A549 (cell line): ENCODE measurements at regions not wholly inside any gene's neighbourhood (a gene's known extent, or its start where the extent isn't known, plus 50 kb on each side); places are given as distances from the start of the nearest gene placed in this dataset.

ENCODE experiments used
- ATAC-seq, 2 experiments: fragments of 200-7000 bp in 1 of 2; fragments of >200 bp in 1 of 2; cut with Nextera tagmentation in 1 of 2; cut with Tn5 transposase in 1 of 2; 3 replicates each; pipeline versions ENCODE4 v1.8.0 to v1.9.1; 2018 to 2020; ENCODE audit warnings: mild to moderate bottlenecking in 1 of 2, moderate library complexity in 1 of 2
- CTCF ChIA-PET: fragments of 300-600 bp; sonication (Branson Sonifier 250); formaldehyde crosslinking; extraction: SDS; loops from one replicate; lab custom pipeline; 2021; ENCODE audit warnings: antibody characterized with exemption, inconsistent platforms; lab: Yijun Ruan, JAX
- POLR2A ChIA-PET: fragments of 350-600 bp; formaldehyde crosslinking; extraction: SDS; loops from one replicate; lab custom pipeline; 2021; ENCODE audit warnings: antibody characterized with exemption, inconsistent platforms; lab: Yijun Ruan, JAX
- DNase-seq, 2 experiments: peaks; one replicate each; pipeline versions ENCODE4 v3.0.0 to v3.0.0-alpha.2; 2011 to 2016; ENCODE audit warnings: low read depth in 1 of 2, low spot score in 1 of 2
- FAIRE-seq: peaks from 2 replicates; lab custom pipeline; 2011; peaks lifted over from hg19 to GRCh38; lab: Jason Lieb, UNC
- H3K27ac ChIP-seq, 2 experiments: fragments of >200 bp; sonication (Bioruptor Twin); formaldehyde crosslinking; 3 replicates each; pipeline ENCODE4 v1.5.1; 2016 to 2017
- H3K4me1 ChIP-seq: fragments of >200 bp; sonication (Bioruptor Twin); formaldehyde crosslinking; 3 replicates; pipeline ENCODE4 v1.6.1; 2016
- H3K4me2 ChIP-seq: fragments of >200 bp; sonication (Bioruptor Twin); formaldehyde crosslinking; 3 replicates; pipeline ENCODE4 v1.6.1; 2016
- H3K4me3 ChIP-seq: fragments of >200 bp; sonication (Bioruptor Twin); formaldehyde crosslinking; 3 replicates; pipeline ENCODE4 v1.5.1; 2016
- H3K9me3 ChIP-seq: fragments of >200 bp; sonication (Bioruptor Twin); formaldehyde crosslinking; 3 replicates; pipeline ENCODE4 v1.6.1; 2016
- BHLHE40 ChIP-seq: IDR thresholded peaks from 2 replicates; pipeline ENCODE4 v1.6.1; 2012; ENCODE audit warnings: low read depth, low read length, inconsistent platforms
- CBX2 ChIP-seq: fragments of 200-600 bp; sonication (generic); IDR thresholded peaks from 2 replicates; pipeline ENCODE4 v1.6.1; 2016; ENCODE audit warnings: low read depth, mild to moderate bottlenecking, borderline replicate concordance
- CHD2 ChIP-seq: fragments of 150-350 bp; IDR thresholded peaks from 2 replicates; pipeline ENCODE4 v1.6.1; 2014; ENCODE audit warnings: low read length; ENCODE audit not compliant: partially characterized antibody
- CTCF ChIP-seq: fragments of >200 bp; sonication (Bioruptor Twin); formaldehyde crosslinking; IDR thresholded peaks from 3 replicates; pipeline ENCODE4 v1.5.1; 2016
- EHF ChIP-seq: fragments of 250-450 bp; sonication (Bioruptor Pico); IDR thresholded peaks from 2 replicates; pipeline ENCODE4 v1.5.0; 2020; ENCODE audit warnings: mild to moderate bottlenecking
- EHMT2 ChIP-seq: fragments of 200-600 bp; sonication (generic); IDR thresholded peaks from 2 replicates; pipeline ENCODE4 v1.6.1; 2016; ENCODE audit warnings: antibody characterized with exemption, low read depth, mild to moderate bottlenecking, moderate library complexity
- EP300 ChIP-seq, 2 experiments: fragments of >200 bp; sonication (Bioruptor Twin); formaldehyde crosslinking; IDR thresholded peaks; 2 replicates in 1 of 2; 3 replicates in 1 of 2; pipeline ENCODE4 v1.6.1; 2016 to 2017
- ESRRA ChIP-seq: fragments of 150-350 bp; IDR thresholded peaks from 2 replicates; pipeline ENCODE4 v1.6.1; 2014; ENCODE audit warnings: mild to moderate bottlenecking, low read length, borderline replicate concordance
- FOSB ChIP-seq: fragments of 250-450 bp; sonication (Bioruptor Pico); IDR thresholded peaks from 2 replicates; pipeline ENCODE4 v1.5.0; 2020; ENCODE audit warnings: mild to moderate bottlenecking, moderate library complexity
- FOXS1 ChIP-seq: fragments of 250-450 bp; sonication (Bioruptor Pico); IDR thresholded peaks from 2 replicates; pipeline ENCODE4 v1.5.0; 2020; ENCODE audit warnings: mild to moderate bottlenecking, moderate library complexity
- GATA3 ChIP-seq: IDR thresholded peaks from 2 replicates; pipeline ENCODE4 v1.6.1; 2012; ENCODE audit warnings: borderline replicate concordance
- HDAC2 ChIP-seq: fragments of 200-600 bp; sonication (generic); IDR thresholded peaks from 2 replicates; pipeline ENCODE4 v1.6.1; 2016
- HES2 ChIP-seq: fragments of >200 bp; sonication (Bioruptor Twin); formaldehyde crosslinking; IDR thresholded peaks from 2 replicates; pipeline ENCODE4 v1.6.1; 2016
- HMGXB4 ChIP-seq: fragments of 250-450 bp; sonication (Bioruptor Pico); IDR thresholded peaks from 2 replicates; pipeline ENCODE4 v1.5.0; 2021; ENCODE audit warnings: mild to moderate bottlenecking, moderate library complexity, borderline replicate concordance
- HOXB13 ChIP-seq: fragments of 250-450 bp; sonication (Bioruptor Pico); IDR thresholded peaks from 2 replicates; pipeline ENCODE4 v1.5.0; 2020; ENCODE audit warnings: low read depth, mild to moderate bottlenecking, moderate library complexity
- KDM5A ChIP-seq: fragments of 200-600 bp; sonication (generic); IDR thresholded peaks from 2 replicates; pipeline ENCODE4 v1.6.1; 2016; ENCODE audit warnings: antibody characterized with exemption, mild to moderate bottlenecking
- MYC ChIP-seq: IDR thresholded peaks from 2 replicates; pipeline ENCODE4 v1.6.1; 2012; ENCODE audit warnings: mild to moderate bottlenecking, inconsistent platforms, low read length, improper control_type of control experiment, borderline replicate concordance
- NR3C1 ChIP-seq: fragments of >200 bp; sonication (Bioruptor Twin); formaldehyde crosslinking; IDR thresholded peaks from 3 replicates; pipeline ENCODE4 v1.6.1; 2017
- PBX3 ChIP-seq: IDR thresholded peaks from 2 replicates; pipeline ENCODE4 v1.6.1; 2012
- RAD21 ChIP-seq, 2 experiments: fragments of >200 bp in 1 of 2; sonication (Bioruptor Twin) in 1 of 2; formaldehyde crosslinking in 1 of 2; IDR thresholded peaks in 1 of 2; conservative IDR thresholded peaks in 1 of 2; 2 replicates in 1 of 2; 3 replicates in 1 of 2; pipeline ENCODE4 v1.6.1; 2012 to 2018; ENCODE audit warnings: inconsistent platforms in 1 of 2
- RCOR1 ChIP-seq: fragments of 150-350 bp; IDR thresholded peaks from 2 replicates; pipeline ENCODE4 v1.6.1; 2014; ENCODE audit warnings: antibody characterized with exemption, low read length, low read depth
- RNF2 ChIP-seq: fragments of 200-600 bp; sonication (generic); IDR thresholded peaks from 2 replicates; pipeline ENCODE4 v1.6.1; 2016; ENCODE audit warnings: low read depth, mild to moderate bottlenecking, antibody characterized with exemption, moderate library complexity, borderline replicate concordance
- ZNF302 ChIP-seq: fragments of 250-450 bp; sonication (Bioruptor Pico); IDR thresholded peaks from 2 replicates; pipeline ENCODE4 v1.9.0; 2021; ENCODE audit warnings: inconsistent platforms, mild to moderate bottlenecking, moderate library complexity
- ZSCAN20 ChIP-seq: fragments of 250-450 bp; sonication (Bioruptor Pico); IDR thresholded peaks from 2 replicates; pipeline ENCODE4 v1.8.0; 2022; ENCODE audit warnings: mild to moderate bottlenecking, moderate library complexity
- WGBS: methylation state at CpG from one replicate; pipeline ENCODE4 v1.1.6; 2017; ENCODE audit errors: missing lambda C conversion rate; 5-methylcytosine and 5-hydroxymethylcytosine counted together
- TF ChIP-seq, protein P1 (sequence below): fragments of 250-450 bp; sonication (Bioruptor Pico); IDR thresholded peaks from 2 replicates; pipeline ENCODE4 v1.5.0; 2020; ENCODE audit warnings: low read depth, mild to moderate bottlenecking, moderate library complexity
- TF ChIP-seq, protein P2 (sequence below): IDR thresholded peaks from 2 replicates; pipeline ENCODE4 v1.6.1; 2012; ENCODE audit warnings: low read depth, borderline replicate concordance
- TF ChIP-seq, protein P3 (sequence below): fragments of 450-650 bp; IDR thresholded peaks from 2 replicates; pipeline ENCODE4 v1.6.1; 2014; ENCODE audit warnings: antibody characterized with exemption

- CTCF ChIA-PET: no interaction called here
- FAIRE-seq: peak; percentile 61
- no peak for TF ChIP-seq HES2
- TF ChIP-seq RNF2: no peak
- TF ChIP-seq CHD2: no peak
- TF ChIP-seq, protein P1, sequence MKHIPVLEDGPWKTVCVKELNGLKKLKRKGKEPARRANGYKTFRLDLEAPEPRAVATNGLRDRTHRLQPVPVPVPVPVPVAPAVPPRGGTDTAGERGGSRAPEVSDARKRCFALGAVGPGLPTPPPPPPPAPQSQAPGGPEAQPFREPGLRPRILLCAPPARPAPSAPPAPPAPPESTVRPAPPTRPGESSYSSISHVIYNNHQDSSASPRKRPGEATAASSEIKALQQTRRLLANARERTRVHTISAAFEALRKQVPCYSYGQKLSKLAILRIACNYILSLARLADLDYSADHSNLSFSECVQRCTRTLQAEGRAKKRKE (CRISPR knock-in tag): no peak
- no peak for TF ChIP-seq GATA3
- no peak for TF ChIP-seq HOXB13 (CRISPR knock-in tag)
- no peak for TF ChIP-seq CBX2
- TF ChIP-seq HDAC2: no peak
- no peak for TF ChIP-seq PBX3
- TF ChIP-seq EP300 (IDR thresholded peaks at IDR 0.05): no peak
- TF ChIP-seq RCOR1: no peak
- no peak for TF ChIP-seq EHMT2
- no peak for TF ChIP-seq KDM5A
- no peak for TF ChIP-seq ZNF302 (CRISPR knock-in tag)
- no peak for TF ChIP-seq EHF (CRISPR knock-in tag)
- TF ChIP-seq, protein P2, sequence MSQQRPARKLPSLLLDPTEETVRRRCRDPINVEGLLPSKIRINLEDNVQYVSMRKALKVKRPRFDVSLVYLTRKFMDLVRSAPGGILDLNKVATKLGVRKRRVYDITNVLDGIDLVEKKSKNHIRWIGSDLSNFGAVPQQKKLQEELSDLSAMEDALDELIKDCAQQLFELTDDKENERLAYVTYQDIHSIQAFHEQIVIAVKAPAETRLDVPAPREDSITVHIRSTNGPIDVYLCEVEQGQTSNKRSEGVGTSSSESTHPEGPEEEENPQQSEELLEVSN: no peak
- no peak for TF ChIP-seq RAD21 (conservative IDR thresholded peaks at IDR 0.05 in 1 of 2, IDR thresholded peaks at IDR 0.05 in 1 of 2)
- no peak for TF ChIP-seq FOSB
- TF ChIP-seq, all 56 proteins: peak for 0
- no peak overlapping the region for H3K4me2 ChIP-seq
- H3K4me1 ChIP-seq: no peaks in the 10 kb centered on the region
- DNase-seq (no peak), ATAC-seq (no peak)
- H3K4me3 ChIP-seq: no peak overlapping the region
- no peak overlapping the region for H3K27ac ChIP-seq
- POLR2A ChIA-PET: no interaction called here
- 0 out of 3 replicates have a peak, but pooled peaks cover 6% of the 10 kb centered on the region for H3K9me3 ChIP-seq
- WGBS: 35% methylated on average over 1 of the region's 1 CpG
These were observed 382.2 kb downstream of the CCER1 start for GRCh38 chr12:90572778-90573177.

DNA sequence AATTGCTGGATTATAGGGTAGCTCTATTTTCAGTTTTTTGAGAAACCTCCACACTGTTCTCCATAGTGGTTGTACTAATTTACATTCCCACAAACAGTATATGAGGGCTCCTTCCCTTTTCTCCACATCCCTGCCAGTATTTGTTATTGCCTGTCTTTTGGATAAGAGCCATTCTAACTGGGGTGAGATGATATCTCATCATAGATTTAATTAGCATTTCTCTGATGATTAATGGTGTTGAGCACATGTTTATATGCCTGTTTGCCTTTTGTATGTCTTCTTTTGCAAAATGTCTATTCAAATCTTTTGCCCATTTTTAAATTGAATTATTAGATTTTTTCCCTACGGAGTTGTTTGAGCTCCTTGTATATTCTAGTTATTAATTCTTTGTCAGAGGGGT is 385.3 kb downstream of the CCER1 start:
- no peaks in the 10 kb centered on the region for H3K4me1 ChIP-seq
- 31% methylated on average over 1 of the region's 1 CpG for WGBS
- no peak overlapping the region for H3K27ac ChIP-seq
- FAIRE-seq: no peak
- H3K4me2 ChIP-seq: no peak overlapping the region
- no peak overlapping the region for H3K4me3 ChIP-seq
- 0 out of 3 replicates have a peak, but pooled peaks cover 3% of the 10 kb centered on the region for H3K9me3 ChIP-seq
- no peak for DNase-seq
- ChIA-PET CTCF (no interaction called here), POLR2A (no interaction called here)
- no peak for TF ChIP-seq EHMT2
- no peak for TF ChIP-seq BHLHE40
- no peak for TF ChIP-seq MYC
- TF ChIP-seq NR3C1: no peak
- TF ChIP-seq, protein P3, sequence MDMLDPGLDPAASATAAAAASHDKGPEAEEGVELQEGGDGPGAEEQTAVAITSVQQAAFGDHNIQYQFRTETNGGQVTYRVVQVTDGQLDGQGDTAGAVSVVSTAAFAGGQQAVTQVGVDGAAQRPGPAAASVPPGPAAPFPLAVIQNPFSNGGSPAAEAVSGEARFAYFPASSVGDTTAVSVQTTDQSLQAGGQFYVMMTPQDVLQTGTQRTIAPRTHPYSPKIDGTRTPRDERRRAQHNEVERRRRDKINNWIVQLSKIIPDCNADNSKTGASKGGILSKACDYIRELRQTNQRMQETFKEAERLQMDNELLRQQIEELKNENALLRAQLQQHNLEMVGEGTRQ: no peak
- ATAC-seq: no peak

DNA sequence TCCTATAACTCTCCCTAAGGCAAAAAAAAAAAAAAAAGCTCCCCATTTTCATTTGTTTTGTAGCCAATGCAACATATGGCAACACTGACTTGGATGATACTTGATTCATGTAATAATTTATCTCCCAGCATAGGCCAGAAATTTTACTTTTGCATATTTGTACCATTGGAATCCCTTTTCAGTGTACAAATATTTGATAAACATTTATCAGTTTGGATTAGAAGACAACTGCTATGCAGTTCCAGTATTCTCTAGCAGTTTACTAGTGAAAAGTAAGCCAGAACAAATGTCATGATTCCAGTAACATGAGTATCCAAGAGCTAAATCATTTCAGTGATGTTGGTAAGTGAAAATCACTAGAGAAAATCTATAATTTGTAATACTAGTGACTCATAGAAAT is 392.3 kb downstream of the CCER1 start:
- ATAC-seq: no peak
- POLR2A ChIA-PET: no interaction called here
- Histone ChIP-seq H3K4me1 (no peaks in the 10 kb centered on the region), H3K4me2 (no peak overlapping the region), H3K27ac (no peak overlapping the region), H3K4me3 (no peak overlapping the region), H3K9me3 (0 out of 3 replicates have a peak, but pooled peaks cover 3% of the 10 kb centered on the region)
- CTCF ChIA-PET: no interaction called here
- no peak for DNase-seq
- FAIRE-seq: no peak
- TF ChIP-seq ESRRA (no peak), HMGXB4 (CRISPR knock-in tag) (no peak), EP300 (IDR thresholded peaks at IDR 0.05) (no peak), EHMT2 (no peak), ZSCAN20 (CRISPR knock-in tag) (no peak), CTCF (no peak), FOXS1 (CRISPR knock-in tag) (no peak), CBX2 (no peak)
- TF ChIP-seq, protein P1 (CRISPR knock-in tag): no peak
